ENCODE measurements at regions not wholly inside any gene's neighbourhood (a gene's known extent, or its start where the extent isn't known, plus 50 kb on each side); places are given as distances from the start of the nearest gene placed in this dataset.

GRCh38 chr21:45344576-45344975 is 56.9 kb upstream of the POFUT2 start:
- no TSS peak for BruUV-seq (replicated peaks)
- CTCF ChIA-PET: no interaction called here
- no peaks in the 10 kb centered on the region for H3K27me3 ChIP-seq (ENCODE audit: control insufficient read depth, insufficient read depth, low read length)
- in situ Hi-C loops (cut with HindIII; ENCODE audit: low pct_unique_long_range_greater_than_20kb, low sequenced_read_pairs): no loop called here
- intact Hi-C loops (cut with micrococcal nuclease; ENCODE audit: unreplicated experiment): no loop called here
- H3K9me3 ChIP-seq (ENCODE audit: control insufficient read depth, insufficient read depth, low read depth, low read length): no peaks in the 10 kb centered on the region
- no peak overlapping the region; the same call in 1 of the 2 replicates for H3K27ac ChIP-seq (ENCODE audit: low read length)
- no peak for ATAC-seq
- H3K36me3 ChIP-seq (ENCODE audit: control insufficient read depth, insufficient read depth, low read length): no peaks in the 10 kb centered on the region
- POLR2A ChIA-PET: no interaction called here
- H3K4me1 ChIP-seq (ENCODE audit: control insufficient read depth, insufficient read depth, low read length): no peaks in the 10 kb centered on the region; the same call in 1 of the 2 replicates
- DNase-seq (ENCODE audit: low read depth, low spot score): no peak
- TF ChIP-seq TCF7L2 (IDR thresholded peaks at IDR 0.05; ENCODE audit: low read depth, low read length) (no peak), SIN3A (IDR thresholded peaks at IDR 0.05; ENCODE audit: borderline replicate concordance, insufficient read depth, low read depth, low read length) (no peak), POLR2AphosphoS5 (IDR thresholded peaks at IDR 0.05; ENCODE audit: low read depth, low read length) (no peak)
- TF ChIP-seq, protein P1, sequence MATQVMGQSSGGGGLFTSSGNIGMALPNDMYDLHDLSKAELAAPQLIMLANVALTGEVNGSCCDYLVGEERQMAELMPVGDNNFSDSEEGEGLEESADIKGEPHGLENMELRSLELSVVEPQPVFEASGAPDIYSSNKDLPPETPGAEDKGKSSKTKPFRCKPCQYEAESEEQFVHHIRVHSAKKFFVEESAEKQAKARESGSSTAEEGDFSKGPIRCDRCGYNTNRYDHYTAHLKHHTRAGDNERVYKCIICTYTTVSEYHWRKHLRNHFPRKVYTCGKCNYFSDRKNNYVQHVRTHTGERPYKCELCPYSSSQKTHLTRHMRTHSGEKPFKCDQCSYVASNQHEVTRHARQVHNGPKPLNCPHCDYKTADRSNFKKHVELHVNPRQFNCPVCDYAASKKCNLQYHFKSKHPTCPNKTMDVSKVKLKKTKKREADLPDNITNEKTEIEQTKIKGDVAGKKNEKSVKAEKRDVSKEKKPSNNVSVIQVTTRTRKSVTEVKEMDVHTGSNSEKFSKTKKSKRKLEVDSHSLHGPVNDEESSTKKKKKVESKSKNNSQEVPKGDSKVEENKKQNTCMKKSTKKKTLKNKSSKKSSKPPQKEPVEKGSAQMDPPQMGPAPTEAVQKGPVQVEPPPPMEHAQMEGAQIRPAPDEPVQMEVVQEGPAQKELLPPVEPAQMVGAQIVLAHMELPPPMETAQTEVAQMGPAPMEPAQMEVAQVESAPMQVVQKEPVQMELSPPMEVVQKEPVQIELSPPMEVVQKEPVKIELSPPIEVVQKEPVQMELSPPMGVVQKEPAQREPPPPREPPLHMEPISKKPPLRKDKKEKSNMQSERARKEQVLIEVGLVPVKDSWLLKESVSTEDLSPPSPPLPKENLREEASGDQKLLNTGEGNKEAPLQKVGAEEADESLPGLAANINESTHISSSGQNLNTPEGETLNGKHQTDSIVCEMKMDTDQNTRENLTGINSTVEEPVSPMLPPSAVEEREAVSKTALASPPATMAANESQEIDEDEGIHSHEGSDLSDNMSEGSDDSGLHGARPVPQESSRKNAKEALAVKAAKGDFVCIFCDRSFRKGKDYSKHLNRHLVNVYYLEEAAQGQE (IDR thresholded peaks at IDR 0.05; ENCODE audit: insufficient read depth in 1 of 2, low read depth in 2 of 2, low read length in 1 of 2): no peak
- TF ChIP-seq, protein P2, sequence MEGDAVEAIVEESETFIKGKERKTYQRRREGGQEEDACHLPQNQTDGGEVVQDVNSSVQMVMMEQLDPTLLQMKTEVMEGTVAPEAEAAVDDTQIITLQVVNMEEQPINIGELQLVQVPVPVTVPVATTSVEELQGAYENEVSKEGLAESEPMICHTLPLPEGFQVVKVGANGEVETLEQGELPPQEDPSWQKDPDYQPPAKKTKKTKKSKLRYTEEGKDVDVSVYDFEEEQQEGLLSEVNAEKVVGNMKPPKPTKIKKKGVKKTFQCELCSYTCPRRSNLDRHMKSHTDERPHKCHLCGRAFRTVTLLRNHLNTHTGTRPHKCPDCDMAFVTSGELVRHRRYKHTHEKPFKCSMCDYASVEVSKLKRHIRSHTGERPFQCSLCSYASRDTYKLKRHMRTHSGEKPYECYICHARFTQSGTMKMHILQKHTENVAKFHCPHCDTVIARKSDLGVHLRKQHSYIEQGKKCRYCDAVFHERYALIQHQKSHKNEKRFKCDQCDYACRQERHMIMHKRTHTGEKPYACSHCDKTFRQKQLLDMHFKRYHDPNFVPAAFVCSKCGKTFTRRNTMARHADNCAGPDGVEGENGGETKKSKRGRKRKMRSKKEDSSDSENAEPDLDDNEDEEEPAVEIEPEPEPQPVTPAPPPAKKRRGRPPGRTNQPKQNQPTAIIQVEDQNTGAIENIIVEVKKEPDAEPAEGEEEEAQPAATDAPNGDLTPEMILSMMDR (IDR thresholded peaks at IDR 0.05): no peak
- no peak overlapping the region for H3K4me3 ChIP-seq (ENCODE audit: low read depth in 2 of 2, low read length in 2 of 2)

- ATAC-seq (no peak; the same call in 1 of the 2 replicates), DNase-seq (ENCODE audit: low read depth, low spot score) (no peak)
- Histone ChIP-seq H3K4me3 (ENCODE audit: low read depth in 2 of 2, low read length in 2 of 2) (no peak overlapping the region), H3K36me3 (ENCODE audit: control insufficient read depth, insufficient read depth, low read length) (no peaks in the 10 kb centered on the region), H3K27me3 (ENCODE audit: control insufficient read depth, insufficient read depth, low read length) (no peaks in the 10 kb centered on the region), H3K4me1 (ENCODE audit: control insufficient read depth, insufficient read depth, low read length) (no peaks in the 10 kb centered on the region; the same call in 1 of the 2 replicates), H3K9me3 (ENCODE audit: control insufficient read depth, insufficient read depth, low read depth, low read length) (no peaks in the 10 kb centered on the region), H3K27ac (ENCODE audit: low read length) (0 out of 2 replicates have a peak overlapping the region, but pooled peaks have one; percentile 39)
- no peak for TF ChIP-seq SIN3A (IDR thresholded peaks at IDR 0.05; ENCODE audit: borderline replicate concordance, insufficient read depth, low read depth, low read length)
- TF ChIP-seq POLR2AphosphoS5 (IDR thresholded peaks at IDR 0.05; ENCODE audit: low read depth, low read length): no peak
- TF ChIP-seq, protein P1 (IDR thresholded peaks at IDR 0.05; ENCODE audit: insufficient read depth in 1 of 2, low read depth in 2 of 2, low read length in 1 of 2): no peak
- TF ChIP-seq, protein P2 (IDR thresholded peaks at IDR 0.05): no peak
- TF ChIP-seq TCF7L2 (IDR thresholded peaks at IDR 0.05; ENCODE audit: low read depth, low read length): no peak
- intact Hi-C loops (cut with micrococcal nuclease; ENCODE audit: unreplicated experiment) (no loop called here), in situ Hi-C loops (cut with HindIII; ENCODE audit: low pct_unique_long_range_greater_than_20kb, low sequenced_read_pairs) (no loop called here)
- POLR2A ChIA-PET: interaction anchor here (0.5 kb wide), 1 partner anchor 469 kb away, joined by 9 read pairs; no protein-coding TSS in a partner anchor
- BruUV-seq (replicated peaks): no TSS peak
- CTCF ChIA-PET: no interaction called here
Observed at GRCh38 chr21:45347048-45347711, 57.8 kb upstream of the COL18A1 start.
